SU-DHL-6 (cell line): ENCODE measurements at regions not wholly inside any gene's neighbourhood (a gene's known extent, or its start where the extent isn't known, plus 50 kb on each side); places are given as distances from the start of the nearest gene placed in this dataset.

Experiments
- H2AFZ ChIP-seq: fragments of 200-600 bp; sonication (generic); 2 replicates; pipeline ENCODE4 v1.6.1; 2014; ENCODE audit warnings: low read depth, mild to moderate bottlenecking, moderate library complexity, mixed read lengths, antibody characterized with exemption, low read length; ENCODE audit not compliant: severe bottlenecking
- H3F3A ChIP-seq: fragments of 200-600 bp; shearing (Covaris generic); 2 replicates; pipeline ENCODE4 v1.6.0; 2016; ENCODE audit warnings: antibody characterized with exemption, mild to moderate bottlenecking; ENCODE audit not compliant: insufficient read depth
- H3K27ac ChIP-seq: fragments of 200-600 bp; sonication (generic); 2 replicates; pipeline ENCODE4 v1.5.1; 2016; ENCODE audit warnings: low read depth, mild to moderate bottlenecking, low read length, moderate library complexity, mixed read lengths
- H3K27me3 ChIP-seq: fragments of 200-600 bp; sonication (generic), shearing (Covaris generic); 2 replicates; pipeline ENCODE4 v1.6.0; 2014; ENCODE audit warnings: mild to moderate bottlenecking, low read length
- H3K36me3 ChIP-seq: fragments of 200-600 bp; sonication (generic); 2 replicates; pipeline ENCODE4 v1.6.1; 2014; ENCODE audit warnings: mild to moderate bottlenecking, low read length, mixed read lengths
- H3K4me2 ChIP-seq: fragments of 300-600, 200-600 bp; shearing (Covaris generic), sonication (generic); 2 replicates; pipeline ENCODE4 v1.6.0; 2014; ENCODE audit warnings: low read length, low read depth, mild to moderate bottlenecking; ENCODE audit not compliant: poor library complexity, severe bottlenecking
- H3K4me3 ChIP-seq: fragments of 200-600 bp; sonication (generic); 2 replicates; pipeline ENCODE4 v1.5.1; 2014; ENCODE audit warnings: antibody characterized with exemption, low read length, mild to moderate bottlenecking, mixed read lengths; ENCODE audit not compliant: insufficient read depth, poor library complexity, severe bottlenecking
- H3K79me2 ChIP-seq: fragments of 200-600 bp; sonication (generic); 2 replicates; pipeline ENCODE4 v1.6.1; 2014; ENCODE audit warnings: mild to moderate bottlenecking, low read length, moderate library complexity; ENCODE audit not compliant: insufficient read depth
- H3K9ac ChIP-seq: fragments of 200-600 bp; sonication (generic); 2 replicates; pipeline ENCODE4 v1.7.0; 2014; ENCODE audit warnings: mild to moderate bottlenecking, low read length
- H3K9me2 ChIP-seq: fragments of 200-600 bp; sonication (generic); replicated peaks from 2 replicates; pipeline ENCODE4 v1.6.1; 2014; ENCODE audit warnings: low read length; ENCODE audit not compliant: insufficient read depth
- H3K9me3 ChIP-seq: fragments of 200-600 bp; sonication (generic); 2 replicates; pipeline ENCODE4 v1.6.1; 2014; ENCODE audit warnings: low read length, mixed read lengths; ENCODE audit not compliant: insufficient read depth
- H4K20me1 ChIP-seq: fragments of 200-600 bp; sonication (generic); 2 replicates; pipeline ENCODE4 v1.6.1; 2014; ENCODE audit warnings: low read depth, mild to moderate bottlenecking, antibody characterized with exemption, low read length, moderate library complexity, mixed read lengths
- EZH2phosphoT487 ChIP-seq: fragments of 200-600 bp; sonication (generic), shearing (Covaris generic); conservative IDR thresholded peaks from 2 replicates; pipeline ENCODE4 v1.6.1; 2018; ENCODE audit warnings: mild to moderate bottlenecking, antibody characterized with exemption, low read length, moderate library complexity, mixed read lengths
- TF ChIP-seq, protein P1 (sequence below): fragments of 200-600 bp; sonication (generic); IDR thresholded peaks from one replicate; pipeline ENCODE4 v1.5.1; 2017; ENCODE audit warnings: antibody characterized with exemption, mild to moderate bottlenecking, low read length, moderate library complexity; ENCODE audit not compliant: insufficient read depth, poor library complexity, severe bottlenecking

DNA sequence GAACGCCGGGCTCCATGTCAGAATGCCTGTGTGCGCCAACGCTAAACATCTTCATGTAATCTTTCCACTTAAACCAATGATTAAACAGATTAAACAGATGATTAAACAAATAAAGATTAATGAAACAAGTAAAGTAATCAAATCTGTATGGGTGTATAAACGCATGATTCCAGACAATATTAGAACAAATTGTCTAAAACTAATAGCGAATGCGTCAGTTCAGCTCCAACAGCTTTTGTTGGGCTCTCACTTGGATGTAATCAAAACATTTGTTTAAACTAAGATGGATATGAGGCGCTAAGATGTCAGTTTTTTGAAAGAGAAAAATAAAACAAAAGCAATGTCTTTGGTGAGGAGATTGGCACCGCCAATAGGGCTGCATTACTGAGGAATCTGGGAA lies 299.1 kb upstream of the TLE3 start:
- Histone ChIP-seq H3K79me2 (no peaks in the 10 kb centered on the region), H3F3A (no peaks in the 10 kb centered on the region), H3K27me3 (0 out of 2 replicates have a peak, but pooled peaks cover 2% of the 10 kb centered on the region), H3K9me2 (no peaks in the 10 kb centered on the region), H4K20me1 (no peaks in the 10 kb centered on the region), H3K4me2 (no peak overlapping the region), H3K27ac (no peak overlapping the region), H3K4me3 (no peak overlapping the region), H3K9me3 (no peaks in the 10 kb centered on the region), H3K36me3 (no peaks in the 10 kb centered on the region), H3K9ac (no peak overlapping the region), H2AFZ (no peak overlapping the region)
- no peak for TF ChIP-seq EZH2phosphoT487
- TF ChIP-seq, protein P1, sequence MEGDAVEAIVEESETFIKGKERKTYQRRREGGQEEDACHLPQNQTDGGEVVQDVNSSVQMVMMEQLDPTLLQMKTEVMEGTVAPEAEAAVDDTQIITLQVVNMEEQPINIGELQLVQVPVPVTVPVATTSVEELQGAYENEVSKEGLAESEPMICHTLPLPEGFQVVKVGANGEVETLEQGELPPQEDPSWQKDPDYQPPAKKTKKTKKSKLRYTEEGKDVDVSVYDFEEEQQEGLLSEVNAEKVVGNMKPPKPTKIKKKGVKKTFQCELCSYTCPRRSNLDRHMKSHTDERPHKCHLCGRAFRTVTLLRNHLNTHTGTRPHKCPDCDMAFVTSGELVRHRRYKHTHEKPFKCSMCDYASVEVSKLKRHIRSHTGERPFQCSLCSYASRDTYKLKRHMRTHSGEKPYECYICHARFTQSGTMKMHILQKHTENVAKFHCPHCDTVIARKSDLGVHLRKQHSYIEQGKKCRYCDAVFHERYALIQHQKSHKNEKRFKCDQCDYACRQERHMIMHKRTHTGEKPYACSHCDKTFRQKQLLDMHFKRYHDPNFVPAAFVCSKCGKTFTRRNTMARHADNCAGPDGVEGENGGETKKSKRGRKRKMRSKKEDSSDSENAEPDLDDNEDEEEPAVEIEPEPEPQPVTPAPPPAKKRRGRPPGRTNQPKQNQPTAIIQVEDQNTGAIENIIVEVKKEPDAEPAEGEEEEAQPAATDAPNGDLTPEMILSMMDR: no peak

DNA sequence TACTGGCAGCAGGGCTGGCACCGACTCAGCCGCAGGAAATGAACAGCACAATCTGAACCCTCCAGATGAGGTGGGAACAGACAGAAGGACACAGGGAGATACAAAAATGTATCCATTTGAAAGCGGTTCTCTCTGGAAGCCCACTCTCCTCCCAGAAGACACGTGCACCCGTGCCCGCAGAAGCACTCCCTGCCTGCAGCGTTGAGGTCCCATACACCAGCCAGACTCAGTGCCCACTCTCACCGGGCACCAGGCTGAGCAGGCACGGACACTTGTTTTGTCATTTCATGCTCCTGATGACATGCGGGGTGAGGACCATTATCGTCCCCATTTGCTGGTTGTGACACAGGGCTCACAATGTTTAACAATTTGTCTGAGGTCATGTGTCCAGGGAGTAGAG lies 297.4 kb upstream of the TLE3 start:
- no peaks in the 10 kb centered on the region for H3K9me2 ChIP-seq
- H4K20me1 ChIP-seq: no peaks in the 10 kb centered on the region
- H3K27ac ChIP-seq: no peak overlapping the region
- H3K9ac ChIP-seq: no peak overlapping the region
- H3K27me3 ChIP-seq: no peaks in the 10 kb centered on the region
- no peak overlapping the region for H3K4me3 ChIP-seq
- peaks cover 7% of the 10 kb centered on the region; the same call in 1 of the 2 replicates for H3F3A ChIP-seq
- peaks cover 6% of the 10 kb centered on the region; the same call in 1 of the 2 replicates for H3K36me3 ChIP-seq
- peaks cover 4% of the 10 kb centered on the region; the same call in 1 of the 2 replicates for H3K9me3 ChIP-seq
- no peak for TF ChIP-seq EZH2phosphoT487
- TF ChIP-seq, protein P1: no peak
- H3K79me2 ChIP-seq: no peaks in the 10 kb centered on the region
- no peak overlapping the region for H3K4me2 ChIP-seq
- H2AFZ ChIP-seq: no peak overlapping the region

DNA sequence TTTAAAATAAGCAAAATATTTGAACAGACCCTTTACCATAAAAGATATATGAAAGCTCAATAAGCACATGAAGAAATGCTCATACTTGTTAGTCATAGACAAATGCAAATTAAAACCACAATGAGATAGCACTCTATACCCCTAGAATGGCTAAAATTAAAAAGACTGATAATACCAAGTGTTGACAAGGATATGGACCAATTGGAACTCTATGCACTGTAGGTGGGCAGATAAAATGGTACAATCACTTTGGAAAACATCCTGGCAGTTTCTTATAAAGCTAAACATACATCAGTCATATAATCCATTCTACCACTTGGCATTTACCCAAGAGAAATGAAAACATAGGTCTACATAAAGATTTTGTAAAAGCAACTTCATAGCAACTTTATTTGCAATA lies 293.0 kb upstream of the TLE3 start:
- peaks cover 4% of the 10 kb centered on the region; the same call in 1 of the 2 replicates for H3K9me3 ChIP-seq
- no peak overlapping the region for H2AFZ ChIP-seq
- H3K36me3 ChIP-seq: peaks cover 6% of the 10 kb centered on the region; the same call in 1 of the 2 replicates
- no peaks in the 10 kb centered on the region for H3K9me2 ChIP-seq
- no peaks in the 10 kb centered on the region for H3K79me2 ChIP-seq
- peaks cover 10% of the 10 kb centered on the region for H3F3A ChIP-seq
- H3K27ac ChIP-seq: peak overlapping the region; percentile 54; the same call in 1 of the 2 replicates
- TF ChIP-seq EZH2phosphoT487: no peak
- TF ChIP-seq, protein P1: no peak
- H3K4me3 ChIP-seq: no peak overlapping the region
- H3K4me2 ChIP-seq: peak overlapping the region; percentile 27
- no peaks in the 10 kb centered on the region for H4K20me1 ChIP-seq
- H3K27me3 ChIP-seq: no peaks in the 10 kb centered on the region
- no peak overlapping the region for H3K9ac ChIP-seq
